ENCODE measurements at regions not wholly inside any gene's neighbourhood (a gene's known extent, or its start where the extent isn't known, plus 50 kb on each side); places are given as distances from the start of the nearest gene placed in this dataset.

DNA sequence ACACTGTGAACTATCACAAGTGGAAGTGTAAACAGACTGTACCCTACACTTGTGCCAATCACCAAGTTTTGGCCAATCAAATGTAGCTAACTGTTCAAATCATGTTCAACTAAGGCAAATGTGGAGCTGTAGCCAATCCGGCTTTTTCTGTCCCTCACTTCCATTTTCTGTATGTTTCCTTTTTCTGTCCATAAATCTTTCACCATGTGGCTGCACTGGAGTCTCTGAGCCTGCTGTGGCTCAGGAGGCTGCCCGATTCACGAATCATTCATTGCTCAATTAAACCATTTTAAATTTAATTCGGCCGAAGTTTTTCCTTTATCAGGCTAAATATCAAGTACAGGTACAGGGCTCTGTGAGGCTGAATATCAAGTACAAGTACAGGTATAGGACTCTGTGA lies 216.5 kb downstream of the RFC3 start:
- no peaks in the 10 kb centered on the region for H3K9me3 ChIP-seq
- Mint-ChIP-seq H3K27ac (ENCODE audit: unreplicated experiment) (no peak overlapping the region), H3K4me1 (ENCODE audit: low read depth, unreplicated experiment) (peaks cover 10% of the 10 kb centered on the region), H3K27me3 (ENCODE audit: insufficient read depth, unreplicated experiment) (no peaks in the 10 kb centered on the region), H3K9me3 (ENCODE audit: unreplicated experiment) (peaks cover 21% of the 10 kb centered on the region), H3K36me3 (ENCODE audit: insufficient read depth, unreplicated experiment) (no peaks in the 10 kb centered on the region), H3K4me3 (ENCODE audit: unreplicated experiment) (no peak overlapping the region)
- DNase-seq = no peak
- TF ChIP-seq, protein P1, sequence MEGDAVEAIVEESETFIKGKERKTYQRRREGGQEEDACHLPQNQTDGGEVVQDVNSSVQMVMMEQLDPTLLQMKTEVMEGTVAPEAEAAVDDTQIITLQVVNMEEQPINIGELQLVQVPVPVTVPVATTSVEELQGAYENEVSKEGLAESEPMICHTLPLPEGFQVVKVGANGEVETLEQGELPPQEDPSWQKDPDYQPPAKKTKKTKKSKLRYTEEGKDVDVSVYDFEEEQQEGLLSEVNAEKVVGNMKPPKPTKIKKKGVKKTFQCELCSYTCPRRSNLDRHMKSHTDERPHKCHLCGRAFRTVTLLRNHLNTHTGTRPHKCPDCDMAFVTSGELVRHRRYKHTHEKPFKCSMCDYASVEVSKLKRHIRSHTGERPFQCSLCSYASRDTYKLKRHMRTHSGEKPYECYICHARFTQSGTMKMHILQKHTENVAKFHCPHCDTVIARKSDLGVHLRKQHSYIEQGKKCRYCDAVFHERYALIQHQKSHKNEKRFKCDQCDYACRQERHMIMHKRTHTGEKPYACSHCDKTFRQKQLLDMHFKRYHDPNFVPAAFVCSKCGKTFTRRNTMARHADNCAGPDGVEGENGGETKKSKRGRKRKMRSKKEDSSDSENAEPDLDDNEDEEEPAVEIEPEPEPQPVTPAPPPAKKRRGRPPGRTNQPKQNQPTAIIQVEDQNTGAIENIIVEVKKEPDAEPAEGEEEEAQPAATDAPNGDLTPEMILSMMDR (IDR thresholded peaks at IDR 0.05; ENCODE audit: insufficient read depth in 1 of 2, low read depth in 1 of 2, low read length in 1 of 2, severe bottlenecking in 1 of 2, unreplicated experiment in 1 of 2) = no peak
- H3K4me1 ChIP-seq = peaks cover 21% of the 10 kb centered on the region
- no peak overlapping the region for H3K4me3 ChIP-seq (ENCODE audit: low read depth, low read length)
- ChIA-PET CTCF (no interaction called here), POLR2A (interaction anchor here (0.6 kb wide), 1 partner anchor 23 kb away, joined by 3 read pairs; no protein-coding TSS in a partner anchor)
- no peaks in the 10 kb centered on the region; the same call in 1 of the 2 replicates for H3K36me3 ChIP-seq (ENCODE audit: control insufficient read depth, insufficient read depth, low read length)
- no peaks in the 10 kb centered on the region for H3K27me3 ChIP-seq (replicated peaks; ENCODE audit: control insufficient read depth, insufficient read depth, low read length)
- BruUV-seq (replicated peaks) = no TSS peak
- intact Hi-C loops (cut with micrococcal nuclease; ENCODE audit: unreplicated experiment) = no loop called here

DNA sequence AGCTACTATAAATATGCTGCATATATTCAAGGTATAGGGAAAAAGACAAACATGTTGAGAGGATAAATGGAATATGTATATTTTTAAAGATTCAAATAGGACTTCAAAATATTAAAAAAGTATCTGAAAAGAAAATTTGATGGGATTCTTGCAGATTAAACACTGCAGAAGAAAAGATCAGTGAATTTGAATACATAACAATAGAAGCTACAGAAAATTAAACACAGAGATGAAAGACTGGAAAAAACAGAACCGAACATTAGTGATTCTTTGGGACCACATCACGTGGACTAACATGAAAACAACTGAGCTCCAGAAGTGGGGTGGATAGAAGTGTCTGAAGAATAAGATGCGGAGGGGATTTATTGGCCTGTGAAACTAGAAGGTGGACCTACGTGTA lies 217.2 kb downstream of the RFC3 start:
- no peaks in the 10 kb centered on the region for H3K9me3 ChIP-seq
- intact Hi-C loops (cut with micrococcal nuclease; ENCODE audit: unreplicated experiment) = loop anchor here (1.0 to 5.0 kb wide), 2 partner anchors 14 to 382 kb away; no protein-coding TSS in a partner anchor
- Mint-ChIP-seq H3K9me3 (ENCODE audit: unreplicated experiment) (peaks cover 19% of the 10 kb centered on the region), H3K4me1 (ENCODE audit: low read depth, unreplicated experiment) (peaks cover 17% of the 10 kb centered on the region), H3K27me3 (ENCODE audit: insufficient read depth, unreplicated experiment) (no peaks in the 10 kb centered on the region), H3K36me3 (ENCODE audit: insufficient read depth, unreplicated experiment) (no peaks in the 10 kb centered on the region), H3K4me3 (ENCODE audit: unreplicated experiment) (no peak overlapping the region), H3K27ac (ENCODE audit: unreplicated experiment) (no peak overlapping the region)
- peaks cover 28% of the 10 kb centered on the region for H3K4me1 ChIP-seq
- H3K36me3 ChIP-seq (ENCODE audit: control insufficient read depth, insufficient read depth, low read length) = no peaks in the 10 kb centered on the region; the same call in 1 of the 2 replicates
- CTCF ChIA-PET = no interaction called here
- DNase-seq = no peak
- BruUV-seq (replicated peaks) = no TSS peak
- H3K27me3 ChIP-seq (replicated peaks; ENCODE audit: control insufficient read depth, insufficient read depth, low read length) = no peaks in the 10 kb centered on the region
- no peak overlapping the region for H3K4me3 ChIP-seq (ENCODE audit: low read depth, low read length)
- POLR2A ChIA-PET = no interaction called here
- TF ChIP-seq, protein P1 (IDR thresholded peaks at IDR 0.05; ENCODE audit: insufficient read depth in 1 of 2, low read depth in 1 of 2, low read length in 1 of 2, severe bottlenecking in 1 of 2, unreplicated experiment in 1 of 2) = no peak

DNA sequence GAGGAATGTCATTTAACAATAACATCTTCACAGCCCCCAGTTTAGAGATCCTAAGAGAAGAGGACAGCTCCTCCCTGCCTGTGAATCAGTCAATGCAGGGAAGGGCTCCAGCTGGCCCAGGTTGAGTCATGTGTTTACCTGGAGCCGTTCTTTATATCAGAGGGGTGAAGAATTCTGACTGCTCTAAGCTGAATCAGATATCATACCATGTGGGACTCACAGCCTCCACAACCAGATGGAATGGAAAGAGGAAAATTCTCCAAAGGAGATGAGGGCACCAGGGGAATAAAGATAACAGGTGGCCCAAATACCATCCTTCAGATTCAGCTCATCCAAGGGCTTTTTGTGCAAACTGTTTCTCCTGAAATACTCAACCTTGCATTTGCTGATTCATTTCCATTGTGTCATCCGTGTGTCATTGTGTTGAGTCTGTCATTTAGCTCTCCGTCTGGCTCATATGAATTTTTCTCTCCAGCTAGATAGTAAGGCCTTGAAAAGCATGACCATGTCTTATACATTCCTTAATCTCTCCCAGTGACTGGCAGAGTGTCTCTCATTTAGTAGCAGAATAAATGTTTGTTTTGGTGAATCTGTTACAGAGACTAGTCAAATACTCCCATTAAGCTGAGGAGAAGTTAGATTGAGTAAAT lies 217.9 kb downstream of the RFC3 start:
- no peak for DNase-seq
- Mint-ChIP-seq H3K9me3 (ENCODE audit: unreplicated experiment) (peaks cover 19% of the 10 kb centered on the region), H3K4me1 (ENCODE audit: low read depth, unreplicated experiment) (peaks cover 22% of the 10 kb centered on the region), H3K27ac (ENCODE audit: unreplicated experiment) (no peak overlapping the region), H3K36me3 (ENCODE audit: insufficient read depth, unreplicated experiment) (no peaks in the 10 kb centered on the region), H3K4me3 (ENCODE audit: unreplicated experiment) (no peak overlapping the region), H3K27me3 (ENCODE audit: insufficient read depth, unreplicated experiment) (no peaks in the 10 kb centered on the region)
- no TSS peak for BruUV-seq (replicated peaks)
- Histone ChIP-seq H3K9me3 (no peaks in the 10 kb centered on the region), H3K36me3 (ENCODE audit: control insufficient read depth, insufficient read depth, low read length) (no peaks in the 10 kb centered on the region; the same call in 1 of the 2 replicates), H3K4me3 (ENCODE audit: low read depth, low read length) (no peak overlapping the region), H3K4me1 (peaks cover 28% of the 10 kb centered on the region), H3K27me3 (replicated peaks; ENCODE audit: control insufficient read depth, insufficient read depth, low read length) (no peaks in the 10 kb centered on the region)
- POLR2A ChIA-PET = no interaction called here
- intact Hi-C loops (cut with micrococcal nuclease; ENCODE audit: unreplicated experiment) = loop anchor here (1.0 to 5.0 kb wide), 2 partner anchors 14 to 382 kb away; no protein-coding TSS in a partner anchor
- CTCF ChIA-PET = no interaction called here
- TF ChIP-seq, protein P1 (IDR thresholded peaks at IDR 0.05; ENCODE audit: insufficient read depth in 1 of 2, low read depth in 1 of 2, low read length in 1 of 2, severe bottlenecking in 1 of 2, unreplicated experiment in 1 of 2) = no peak

All from Caco-2 (cell line).